Heart left ventricle (tissue), 13 donors: ENCODE measurements at regions not wholly inside any gene's neighbourhood (a gene's known extent, or its start where the extent isn't known, plus 50 kb on each side); places are given as distances from the start of the nearest gene placed in this dataset.

ENCODE experiments used
- CTCF ChIP-seq, 12 donors: fragments of 200-600 bp; sonication (generic) in 4 of 12; IDR thresholded peaks; one replicate each; pipeline versions ENCODE4 v1.5.0 to v1.8.0; 2018 to 2022; ENCODE audit warnings: antibody characterized with exemption in 12 of 12, mild to moderate bottlenecking in 5 of 12
- POLR2A ChIP-seq, 2 donors: fragments of 450-650 bp; IDR thresholded peaks; one replicate each; pipeline ENCODE4 v1.6.1; 2017; ENCODE audit warnings: antibody characterized with exemption in 2 of 2, mild to moderate bottlenecking in 2 of 2, moderate library complexity in 2 of 2
- donor health status: ischemic (EF 13 %, LVEDD 7.1; RV severe dilation, severe dysfunction).
- donor health status: DM: no; HTN: yes; CAD: no.
- donor health status: DM: no; HTN: no; CAD: no.
- donor health status: ischemic (EF 25% LVEDD 6.9; RV normal size, moderate dysfunction).
- donor health status: ischemic (EF 25% LVEDD 5.7; RV mildly dilated, moderate dysfunction).
- donor health status: ischemic (EF 35%, LVEDD 5.7; RV mildly dilated, moderate dysfunction).
- donor health status: nonischemic (EF 11% LVEDD 7.7; RV severe dilation, severe dysfunction).
- donor health status: DM: yes; HTN: yes; CAD: no.
- donor health status: PGD.
- donor health status: ischemic (EF 29% LVEDD 5.4; RV normal size, mild dysfunction).
- donor health status: nonischemic (EF 23%, LVEDD 6.1; RV moderate dilation, normal function).

GRCh38 chr6:74170118-74170517 lies 474.1 kb downstream of the CD109 start:
- TF ChIP-seq CTCF (IDR thresholded peaks at IDR 0.05) (no peak), POLR2A (IDR thresholded peaks at IDR 0.05) (no peak)
